CD4-positive, alpha-beta memory T cell (primary cell): ENCODE measurements at regions not wholly inside any gene's neighbourhood (a gene's known extent, or its start where the extent isn't known, plus 50 kb on each side); places are given as distances from the start of the nearest gene placed in this dataset.

Source experiments
- CTCF ChIA-PET: fragments of 350-600 bp; sonication (Branson Sonifier 250); formaldehyde crosslinking; loops from one replicate; lab custom pipeline; 2021; ENCODE audit warnings: inconsistent platforms; ENCODE audit not compliant: partially characterized antibody; lab: Charles Lee
- POLR2A ChIA-PET: fragments of 350-600 bp; sonication (Branson Sonifier 250); formaldehyde crosslinking; loops from one replicate; lab custom pipeline; 2021; ENCODE audit not compliant: partially characterized antibody; lab: Charles Lee
- DNase-seq, 5 donors: peaks; one replicate each; pipeline versions ENCODE4 v3.0.0 to v3.0.0-alpha.2; 2020 to 2022; ENCODE audit warnings: mixed read lengths in 1 of 5
- H3K27ac ChIP-seq: one replicate; pipeline ENCODE4 v1.7.0; 2013; ENCODE audit warnings: low read depth, low read length
- H3K27me3 ChIP-seq: 2 replicates; pipeline ENCODE4 v1.7.0; 2013; ENCODE audit warnings: mild to moderate bottlenecking, low read length, moderate library complexity; ENCODE audit not compliant: insufficient read depth
- H3K36me3 ChIP-seq: 2 replicates; pipeline ENCODE4 v1.7.0; 2013; ENCODE audit warnings: mild to moderate bottlenecking, low read length, moderate library complexity; ENCODE audit not compliant: insufficient read depth
- H3K4me1 ChIP-seq: 2 replicates; pipeline ENCODE4 v1.7.0; 2013; ENCODE audit warnings: mild to moderate bottlenecking, low read length, moderate library complexity; ENCODE audit not compliant: insufficient read depth
- H3K4me3 ChIP-seq, 2 donors: one replicate each; pipeline ENCODE4 v1.7.0; 2013; ENCODE audit warnings: low read length in 2 of 2, mild to moderate bottlenecking in 1 of 2
- H3K9me3 ChIP-seq, 2 donors: one replicate each; pipeline ENCODE4 v1.7.0; 2013; ENCODE audit warnings: low read length in 2 of 2, control low read depth in 1 of 2; ENCODE audit not compliant: control insufficient read depth in 1 of 2
- H3K27ac Mint-ChIP-seq, 7 donors: one replicate each; pipeline ENCODE4 v1.8.0; 2020 to 2021; ENCODE audit warnings: mixed read lengths in 7 of 7, mild to moderate bottlenecking in 6 of 7, inconsistent platforms in 3 of 7, moderate library complexity in 3 of 7
- H3K27me3 Mint-ChIP-seq, 2 donors: one replicate each; pipeline ENCODE4 v1.8.0; 2020 to 2021; ENCODE audit warnings: mixed read lengths in 2 of 2
- H3K36me3 Mint-ChIP-seq, 2 donors: one replicate each; pipeline ENCODE4 v1.8.0; 2020 to 2021; ENCODE audit warnings: mixed read lengths in 2 of 2, inconsistent platforms in 1 of 2, mild to moderate bottlenecking in 1 of 2
- H3K4me1 Mint-ChIP-seq, 4 donors: one replicate each; pipeline ENCODE4 v1.8.0; 2020 to 2021; ENCODE audit warnings: mixed read lengths in 4 of 4, mild to moderate bottlenecking in 1 of 4
- H3K4me3 Mint-ChIP-seq, 8 donors: one replicate each; pipeline ENCODE4 v1.8.0; 2020 to 2021; ENCODE audit warnings: mixed read lengths in 8 of 8, mild to moderate bottlenecking in 7 of 8, moderate library complexity in 6 of 8, inconsistent platforms in 3 of 8
- H3K9me3 Mint-ChIP-seq, 8 donors: one replicate each; pipeline ENCODE4 v1.8.0; 2020 to 2021; ENCODE audit warnings: mixed read lengths in 8 of 8, mild to moderate bottlenecking in 5 of 8, inconsistent platforms in 3 of 8, moderate library complexity in 1 of 8
- intact Hi-C: fragments of 100-400 bp; cut with micrococcal nuclease; formaldehyde crosslinking; loops from one replicate; pipeline ENCODE4 v1.15.1; 2023

- Histone ChIP-seq H3K36me3 (no peaks in the 10 kb centered on the region), H3K4me1 (no peaks in the 10 kb centered on the region), H3K9me3 (no peaks in the 10 kb centered on the region), H3K27me3 (no peaks in the 10 kb centered on the region), H3K27ac (no peak overlapping the region), H3K4me3 (no peak overlapping the region)
- POLR2A ChIA-PET: no interaction called here
- no peak for DNase-seq
- intact Hi-C loops: no loop called here
- no peaks in the 10 kb centered on the region for H3K36me3 Mint-ChIP-seq
- CTCF ChIA-PET: no interaction called here
- H3K27me3 Mint-ChIP-seq: peaks cover 0 to 1% of the 10 kb centered on the region in 2 donors
- H3K4me1 Mint-ChIP-seq: no peaks in the 10 kb centered on the region
- H3K4me3 Mint-ChIP-seq: no peak overlapping the region
- no peak overlapping the region for H3K27ac Mint-ChIP-seq
- no peaks in the 10 kb centered on the region for H3K9me3 Mint-ChIP-seq
Observed at GRCh38 chr10:42996588-42996987, 80.3 kb upstream of the RET start.

- no peaks in the 10 kb centered on the region for H3K9me3 ChIP-seq
- H3K4me3 Mint-ChIP-seq: no peak overlapping the region
- DNase-seq: no peak
- ChIA-PET CTCF (no interaction called here), POLR2A (no interaction called here)
- H3K4me1 ChIP-seq: no peaks in the 10 kb centered on the region
- intact Hi-C loops: no loop called here
- H3K4me3 ChIP-seq: no peak overlapping the region
- H3K9me3 Mint-ChIP-seq: no peaks in the 10 kb centered on the region
- H3K27me3 Mint-ChIP-seq: peaks cover 0 to 1% of the 10 kb centered on the region in 2 donors
- H3K4me1 Mint-ChIP-seq: no peaks in the 10 kb centered on the region
- H3K27ac Mint-ChIP-seq: no peak overlapping the region
- no peaks in the 10 kb centered on the region for H3K36me3 Mint-ChIP-seq
- no peaks in the 10 kb centered on the region for H3K27me3 ChIP-seq
- no peak overlapping the region for H3K27ac ChIP-seq
- no peaks in the 10 kb centered on the region for H3K36me3 ChIP-seq
Observed at GRCh38 chr10:42997151-42997848, 79.6 kb upstream of the RET start.

- Histone ChIP-seq H3K9me3 (no peaks in the 10 kb centered on the region), H3K27me3 (no peaks in the 10 kb centered on the region), H3K4me1 (no peaks in the 10 kb centered on the region), H3K36me3 (no peaks in the 10 kb centered on the region), H3K4me3 (no peak overlapping the region), H3K27ac (no peak overlapping the region)
- ChIA-PET CTCF (no interaction called here), POLR2A (no interaction called here)
- peaks cover 0 to 1% of the 10 kb centered on the region in 2 donors for H3K27me3 Mint-ChIP-seq
- no peak for DNase-seq
- intact Hi-C loops: no loop called here
- no peaks in the 10 kb centered on the region for H3K4me1 Mint-ChIP-seq
- no peaks in the 10 kb centered on the region for H3K36me3 Mint-ChIP-seq
- no peak overlapping the region for H3K27ac Mint-ChIP-seq
- H3K4me3 Mint-ChIP-seq: no peak overlapping the region
- H3K9me3 Mint-ChIP-seq: no peaks in the 10 kb centered on the region
Observed at GRCh38 chr10:42997849-42998165, 79.1 kb upstream of the RET start.

- CTCF ChIA-PET: no interaction called here
- Histone ChIP-seq H3K27me3 (no peaks in the 10 kb centered on the region), H3K27ac (no peak overlapping the region), H3K4me3 (no peak overlapping the region), H3K36me3 (no peaks in the 10 kb centered on the region), H3K9me3 (no peaks in the 10 kb centered on the region), H3K4me1 (no peaks in the 10 kb centered on the region)
- H3K36me3 Mint-ChIP-seq: no peaks in the 10 kb centered on the region
- intact Hi-C loops: no loop called here
- no peaks in the 10 kb centered on the region for H3K4me1 Mint-ChIP-seq
- no peak overlapping the region for H3K4me3 Mint-ChIP-seq
- no peaks in the 10 kb centered on the region for H3K9me3 Mint-ChIP-seq
- DNase-seq: no peak
- peaks cover 0 to 1% of the 10 kb centered on the region in 2 donors for H3K27me3 Mint-ChIP-seq
- POLR2A ChIA-PET: no interaction called here
- no peak overlapping the region for H3K27ac Mint-ChIP-seq
Observed at GRCh38 chr10:42998481-42999384, 78.1 kb upstream of the RET start.

- H3K4me3 ChIP-seq: no peak overlapping the region
- POLR2A ChIA-PET: no interaction called here
- H3K27ac Mint-ChIP-seq: no peak overlapping the region
- H3K9me3 Mint-ChIP-seq: no peaks in the 10 kb centered on the region
- H3K36me3 ChIP-seq: no peaks in the 10 kb centered on the region
- peaks cover 1 to 3% of the 10 kb centered on the region in 2 donors for H3K27me3 Mint-ChIP-seq
- no peaks in the 10 kb centered on the region for H3K27me3 ChIP-seq
- H3K36me3 Mint-ChIP-seq: no peaks in the 10 kb centered on the region
- no peak overlapping the region for H3K4me3 Mint-ChIP-seq
- H3K27ac ChIP-seq: no peak overlapping the region
- CTCF ChIA-PET: no interaction called here
- DNase-seq: no peak
- no peaks in the 10 kb centered on the region for H3K4me1 Mint-ChIP-seq
- intact Hi-C loops: no loop called here
- H3K4me1 ChIP-seq: no peaks in the 10 kb centered on the region
- no peaks in the 10 kb centered on the region for H3K9me3 ChIP-seq
Observed at GRCh38 chr10:42999385-43000020, 77.4 kb upstream of the RET start.

- Histone ChIP-seq H3K27me3 (no peaks in the 10 kb centered on the region), H3K27ac (no peak overlapping the region), H3K4me3 (no peak overlapping the region), H3K9me3 (no peaks in the 10 kb centered on the region), H3K36me3 (no peaks in the 10 kb centered on the region), H3K4me1 (no peaks in the 10 kb centered on the region)
- ChIA-PET POLR2A (no interaction called here), CTCF (no interaction called here)
- Mint-ChIP-seq H3K9me3 (no peaks in the 10 kb centered on the region), H3K27me3 (peaks cover 1 to 4% of the 10 kb centered on the region in 2 donors), H3K4me3 (no peak overlapping the region), H3K36me3 (no peaks in the 10 kb centered on the region), H3K4me1 (no peaks in the 10 kb centered on the region), H3K27ac (no peak overlapping the region)
- intact Hi-C loops: no loop called here
- DNase-seq: no peak
Observed at GRCh38 chr10:43000021-43000411, 76.9 kb upstream of the RET start.

GRCh38 chr10:43000651-43001426 lies 76.0 kb upstream of the RET start:
- POLR2A ChIA-PET: no interaction called here
- Mint-ChIP-seq H3K4me3 (no peak overlapping the region), H3K27ac (no peak overlapping the region), H3K4me1 (no peaks in the 10 kb centered on the region), H3K9me3 (no peaks in the 10 kb centered on the region), H3K27me3 (peaks cover 1 to 4% of the 10 kb centered on the region in 2 donors), H3K36me3 (no peaks in the 10 kb centered on the region)
- CTCF ChIA-PET: no interaction called here
- no peaks in the 10 kb centered on the region for H3K4me1 ChIP-seq
- no peak for DNase-seq
- no peaks in the 10 kb centered on the region for H3K36me3 ChIP-seq
- no peak overlapping the region for H3K4me3 ChIP-seq
- H3K27me3 ChIP-seq: no peaks in the 10 kb centered on the region
- no peaks in the 10 kb centered on the region for H3K9me3 ChIP-seq
- no peak overlapping the region for H3K27ac ChIP-seq
- intact Hi-C loops: no loop called here
